ENCODE measurements at regions not wholly inside any gene's neighbourhood (a gene's known extent, or its start where the extent isn't known, plus 50 kb on each side); places are given as distances from the start of the nearest gene placed in this dataset.

- Histone ChIP-seq H3K27me3 (ENCODE audit: control insufficient read depth, insufficient read depth, low read length) (no peaks in the 10 kb centered on the region), H3K27ac (ENCODE audit: low read depth in 2 of 2, low read length in 2 of 2) (no peak overlapping the region), H3K9me3 (ENCODE audit: control insufficient read depth in 2 of 3, insufficient read depth in 1 of 3, low read length in 3 of 3) (no peaks in the 10 kb centered on the region), H3K9ac (ENCODE audit: low read length in 3 of 3) (no peak overlapping the region), H3K4me1 (ENCODE audit: control insufficient read depth in 2 of 3, insufficient read depth in 2 of 3, low read depth in 1 of 3, low read length in 3 of 3) (peaks cover 0 to 2% (median 0%) of the 10 kb centered on the region in 3 donors), H3K36me3 (ENCODE audit: control insufficient read depth in 2 of 3, insufficient read depth in 3 of 3, low read length in 3 of 3) (no peaks in the 10 kb centered on the region), H3K4me3 (ENCODE audit: low read length in 3 of 3) (no peak overlapping the region)
- DNase-seq (no peak), FAIRE-seq (no peak)
- TF ChIP-seq, protein P1, sequence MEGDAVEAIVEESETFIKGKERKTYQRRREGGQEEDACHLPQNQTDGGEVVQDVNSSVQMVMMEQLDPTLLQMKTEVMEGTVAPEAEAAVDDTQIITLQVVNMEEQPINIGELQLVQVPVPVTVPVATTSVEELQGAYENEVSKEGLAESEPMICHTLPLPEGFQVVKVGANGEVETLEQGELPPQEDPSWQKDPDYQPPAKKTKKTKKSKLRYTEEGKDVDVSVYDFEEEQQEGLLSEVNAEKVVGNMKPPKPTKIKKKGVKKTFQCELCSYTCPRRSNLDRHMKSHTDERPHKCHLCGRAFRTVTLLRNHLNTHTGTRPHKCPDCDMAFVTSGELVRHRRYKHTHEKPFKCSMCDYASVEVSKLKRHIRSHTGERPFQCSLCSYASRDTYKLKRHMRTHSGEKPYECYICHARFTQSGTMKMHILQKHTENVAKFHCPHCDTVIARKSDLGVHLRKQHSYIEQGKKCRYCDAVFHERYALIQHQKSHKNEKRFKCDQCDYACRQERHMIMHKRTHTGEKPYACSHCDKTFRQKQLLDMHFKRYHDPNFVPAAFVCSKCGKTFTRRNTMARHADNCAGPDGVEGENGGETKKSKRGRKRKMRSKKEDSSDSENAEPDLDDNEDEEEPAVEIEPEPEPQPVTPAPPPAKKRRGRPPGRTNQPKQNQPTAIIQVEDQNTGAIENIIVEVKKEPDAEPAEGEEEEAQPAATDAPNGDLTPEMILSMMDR (IDR thresholded peaks at IDR 0.05; ENCODE audit: borderline replicate concordance, extremely low read depth, insufficient read depth): no peak
- intact Hi-C loops (cut with DNase I): no loop called here
Observed at GRCh38 chr13:80475718-80476117, 134.8 kb upstream of the SPRY2 start.

DNA sequence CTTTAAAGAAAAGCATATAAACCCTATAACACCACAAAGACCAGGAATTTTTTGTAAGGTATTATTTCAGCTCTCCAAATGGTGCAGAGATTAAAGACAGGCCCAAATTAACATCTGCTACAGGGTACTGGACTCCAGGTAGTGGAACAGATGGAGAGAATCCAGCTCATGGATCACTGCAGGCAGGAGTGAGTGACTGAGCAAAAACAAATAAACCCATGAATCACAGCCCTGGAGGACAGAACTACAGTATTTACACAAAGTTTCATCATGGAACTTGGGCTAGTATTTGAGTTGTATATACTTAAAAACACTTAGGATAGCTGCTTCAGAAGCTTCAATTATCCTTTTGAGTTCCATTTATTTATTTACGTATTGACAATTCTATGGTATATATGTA is 132.8 kb upstream of the SPRY2 start:
- TF ChIP-seq, protein P1 (IDR thresholded peaks at IDR 0.05; ENCODE audit: borderline replicate concordance, extremely low read depth, insufficient read depth): no peak
- Histone ChIP-seq H3K27ac (ENCODE audit: low read depth in 2 of 2, low read length in 2 of 2) (no peak overlapping the region), H3K4me3 (ENCODE audit: low read length in 3 of 3) (no peak overlapping the region), H3K27me3 (ENCODE audit: control insufficient read depth, insufficient read depth, low read length) (no peaks in the 10 kb centered on the region), H3K9ac (ENCODE audit: low read length in 3 of 3) (no peak overlapping the region), H3K9me3 (ENCODE audit: control insufficient read depth in 2 of 3, insufficient read depth in 1 of 3, low read length in 3 of 3) (no peaks in the 10 kb centered on the region), H3K4me1 (ENCODE audit: control insufficient read depth in 2 of 3, insufficient read depth in 2 of 3, low read depth in 1 of 3, low read length in 3 of 3) (peaks cover 0 to 2% (median 0%) of the 10 kb centered on the region in 3 donors), H3K36me3 (ENCODE audit: control insufficient read depth in 2 of 3, insufficient read depth in 3 of 3, low read length in 3 of 3) (no peaks in the 10 kb centered on the region)
- DNase-seq (no peak), FAIRE-seq (no peak)
- intact Hi-C loops (cut with DNase I): no loop called here

DNA sequence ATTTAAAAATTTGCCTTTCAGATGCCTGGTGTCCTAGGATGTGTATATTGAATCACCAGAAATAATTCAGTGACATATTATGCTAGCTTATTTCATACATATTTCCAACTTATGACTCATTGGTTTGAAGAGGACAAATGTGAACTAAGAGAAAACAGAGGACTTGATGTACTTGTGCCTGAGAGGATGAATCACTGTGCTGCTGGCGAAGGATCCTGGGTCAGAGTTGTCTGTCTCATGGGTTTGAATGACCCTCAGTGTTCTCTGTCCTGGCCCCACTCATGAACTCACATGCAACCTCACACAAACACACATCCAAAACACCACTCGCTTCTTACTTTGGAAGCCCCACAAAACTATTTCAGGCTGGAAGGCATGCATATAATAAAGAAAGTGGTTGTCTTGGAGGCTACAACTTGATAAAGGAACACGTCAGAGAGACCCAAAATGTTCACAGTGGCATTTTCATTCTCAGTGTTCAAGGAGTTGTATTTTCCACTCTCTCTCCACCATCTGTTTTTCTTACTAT is 129.0 kb upstream of the SPRY2 start:
- intact Hi-C loops (cut with DNase I): no loop called here
- no peak for FAIRE-seq

More for the DNA sequence above, 129.0 kb upstream of the SPRY2 start:
- Histone ChIP-seq H3K4me3 (ENCODE audit: low read length in 3 of 3) (no peak overlapping the region), H3K4me1 (ENCODE audit: control insufficient read depth in 2 of 3, insufficient read depth in 2 of 3, low read depth in 1 of 3, low read length in 3 of 3) (peaks cover 0 to 2% (median 0%) of the 10 kb centered on the region in 3 donors), H3K27ac (ENCODE audit: low read depth in 2 of 2, low read length in 2 of 2) (no peak overlapping the region), H3K9ac (ENCODE audit: low read length in 3 of 3) (no peak overlapping the region), H3K36me3 (ENCODE audit: control insufficient read depth in 2 of 3, insufficient read depth in 3 of 3, low read length in 3 of 3) (no peaks in the 10 kb centered on the region), H3K9me3 (ENCODE audit: control insufficient read depth in 2 of 3, insufficient read depth in 1 of 3, low read length in 3 of 3) (no peaks in the 10 kb centered on the region), H3K27me3 (ENCODE audit: control insufficient read depth, insufficient read depth, low read length) (no peaks in the 10 kb centered on the region)
- TF ChIP-seq, protein P1 (IDR thresholded peaks at IDR 0.05; ENCODE audit: borderline replicate concordance, extremely low read depth, insufficient read depth): no peak
- DNase-seq: peak in 1 of 5 donors; percentile 87
